GM19452 (cell line): ENCODE measurements at regions not wholly inside any gene's neighbourhood (a gene's known extent, or its start where the extent isn't known, plus 50 kb on each side); places are given as distances from the start of the nearest gene placed in this dataset.

ENCODE experiments used
- ATAC-seq: cut with Tn5 transposase; IDR thresholded peaks from one replicate; pipeline ENCODE4 v1.9.1; 2021; ENCODE audit not compliant: unreplicated experiment

DNA sequence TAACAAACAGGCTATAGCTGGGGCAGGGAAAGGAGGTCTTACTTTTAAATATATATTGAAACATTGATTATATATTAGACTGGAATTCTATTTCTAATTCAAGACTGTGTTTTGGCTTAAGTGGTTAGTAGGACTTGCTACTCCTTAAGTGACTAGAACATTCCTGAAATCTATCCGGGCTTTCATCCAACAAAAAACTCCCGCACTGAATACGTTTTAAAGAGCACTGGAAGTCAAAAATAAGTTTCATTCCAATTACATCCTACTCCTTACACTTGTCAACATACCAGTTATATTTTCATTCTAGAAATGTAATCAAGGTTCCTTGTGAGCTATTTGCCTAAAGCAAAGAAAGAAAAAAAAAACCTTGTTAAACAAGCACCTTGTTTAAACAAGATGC, 204.6 kb downstream of the SP3 start:
- ATAC-seq = no peak

- ATAC-seq = no peak
These were observed 203.5 kb downstream of the SP3 start for GRCh38 chr2:173761603-173762119.

DNA sequence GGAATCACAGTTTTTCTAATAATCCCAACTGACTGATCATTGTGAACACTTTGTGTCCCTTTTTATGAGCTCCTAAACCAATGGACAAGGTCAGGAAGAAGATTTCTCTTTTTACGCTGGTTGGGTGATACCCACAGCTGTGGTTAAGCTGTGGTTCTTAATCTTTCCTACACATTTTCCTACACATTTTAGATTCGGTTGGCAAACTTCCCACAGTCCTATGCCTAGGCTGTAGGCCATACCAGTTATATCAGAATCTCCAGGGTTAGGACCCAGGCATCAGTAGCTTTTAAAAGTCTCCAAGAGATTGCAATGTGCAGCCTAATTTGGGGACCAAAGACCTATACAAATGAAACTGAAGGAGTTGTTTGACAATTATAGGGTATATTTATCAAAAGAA, 203.0 kb downstream of the SP3 start:
- ATAC-seq = no peak

DNA sequence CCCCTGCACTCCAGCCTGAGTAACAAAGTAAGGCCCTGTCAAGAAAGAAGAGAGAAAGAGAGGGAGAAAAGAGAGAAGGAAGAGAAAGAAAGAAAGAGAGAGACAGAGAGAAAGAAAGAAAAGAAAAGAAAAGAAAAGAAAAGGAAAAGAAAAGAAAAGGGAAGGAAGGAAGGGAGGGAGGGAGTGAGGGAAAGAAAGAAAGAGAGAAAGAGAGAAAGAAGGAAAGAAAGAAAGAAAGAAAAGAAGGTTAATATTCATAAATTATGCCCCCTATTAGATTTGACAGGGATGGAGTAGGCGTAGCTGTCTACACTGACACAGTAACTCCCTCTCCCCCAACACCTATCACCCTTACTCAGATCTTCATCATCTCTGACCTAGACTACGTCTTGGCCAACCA, 202.3 kb downstream of the SP3 start:
- no peak for ATAC-seq

DNA sequence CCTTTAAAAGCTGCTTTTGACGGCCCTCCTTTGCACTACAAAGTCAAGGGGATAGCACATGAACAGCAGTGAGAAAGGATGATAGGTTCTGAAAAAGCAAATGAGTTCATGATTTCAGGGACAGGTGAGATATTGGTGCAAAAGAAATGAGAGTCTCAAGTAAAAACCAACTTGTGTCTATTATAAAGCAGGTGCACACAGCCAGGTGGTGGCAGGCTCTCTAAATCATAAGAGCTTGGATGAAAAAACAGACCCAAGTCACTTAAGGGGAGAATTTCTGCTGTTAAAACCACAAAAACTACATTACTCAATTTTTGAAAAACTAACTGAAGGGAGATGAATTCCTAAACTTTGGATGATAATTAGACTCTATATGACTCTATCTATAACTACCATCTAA, 201.5 kb downstream of the SP3 start:
- no peak for ATAC-seq

GRCh38 chr2:173764094-173764493, 201.1 kb downstream of the SP3 start:
- ATAC-seq = no peak

DNA sequence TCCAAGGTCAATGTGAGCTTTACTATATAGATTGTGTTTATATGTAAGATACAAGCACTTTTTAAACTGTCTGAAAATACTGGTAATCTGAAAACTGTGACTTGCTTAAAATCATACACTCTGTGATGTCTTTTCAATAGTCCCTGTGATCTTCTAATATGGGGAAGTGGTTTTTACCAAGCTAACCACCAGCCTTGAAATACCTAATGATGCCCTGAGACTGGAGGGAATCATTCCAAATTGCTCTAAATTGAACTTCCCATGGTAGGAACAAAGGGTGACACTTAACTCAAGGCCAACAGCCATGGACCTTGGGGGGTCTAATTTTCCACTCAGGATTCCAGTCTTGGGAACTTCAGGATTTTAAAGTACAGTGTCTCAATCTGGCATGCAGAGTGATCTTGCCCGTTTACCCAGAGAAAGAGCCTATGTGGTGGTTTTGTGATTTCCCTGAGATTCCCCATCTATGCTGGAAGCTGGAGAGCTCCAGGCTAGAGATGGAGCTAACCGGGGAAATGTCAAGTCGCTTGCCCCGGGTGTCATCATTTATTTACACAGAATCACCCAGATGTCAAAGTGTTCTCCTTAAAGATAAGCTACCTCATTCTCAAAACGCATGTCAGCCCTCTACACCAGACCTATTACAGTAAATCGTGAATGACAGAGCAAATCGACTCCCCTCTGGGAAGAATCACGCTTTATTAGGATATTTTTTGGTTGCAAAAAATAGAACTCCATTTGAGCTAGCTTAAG, 198.5 kb downstream of the SP3 start:
- no peak for ATAC-seq

GRCh38 chr2:173770947-173771678, 194.1 kb downstream of the SP3 start:
- ATAC-seq = no peak

- no peak for ATAC-seq
These were observed 193.0 kb downstream of the SP3 start for GRCh38 chr2:173772205-173772604.

- no peak for ATAC-seq
These were observed 192.1 kb downstream of the SP3 start for GRCh38 chr2:173773076-173773475.

GRCh38 chr2:173775440-173775839, 189.7 kb downstream of the SP3 start:
- ATAC-seq = no peak

DNA sequence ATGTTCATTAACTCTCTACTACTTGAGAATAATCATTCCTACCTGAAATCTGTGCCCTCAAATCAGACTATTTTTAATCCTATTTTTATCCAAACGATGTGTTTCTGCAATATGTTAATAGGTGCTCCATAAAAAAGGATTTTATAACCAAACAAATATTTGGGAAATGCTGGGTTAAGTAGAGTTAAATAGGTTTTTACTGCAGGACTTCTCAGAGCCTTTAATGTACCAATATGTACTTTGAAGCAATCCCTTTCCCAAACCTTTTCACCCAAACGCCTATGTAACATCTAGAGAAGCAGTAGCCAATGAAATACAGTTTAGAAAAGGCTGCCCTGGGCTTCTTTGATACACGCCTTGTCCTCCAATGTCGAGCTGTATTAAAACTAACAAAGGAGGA, 182.5 kb downstream of the SP3 start:
- no peak for ATAC-seq

GRCh38 chr2:173783382-173783781, 181.8 kb downstream of the SP3 start:
- no peak for ATAC-seq

DNA sequence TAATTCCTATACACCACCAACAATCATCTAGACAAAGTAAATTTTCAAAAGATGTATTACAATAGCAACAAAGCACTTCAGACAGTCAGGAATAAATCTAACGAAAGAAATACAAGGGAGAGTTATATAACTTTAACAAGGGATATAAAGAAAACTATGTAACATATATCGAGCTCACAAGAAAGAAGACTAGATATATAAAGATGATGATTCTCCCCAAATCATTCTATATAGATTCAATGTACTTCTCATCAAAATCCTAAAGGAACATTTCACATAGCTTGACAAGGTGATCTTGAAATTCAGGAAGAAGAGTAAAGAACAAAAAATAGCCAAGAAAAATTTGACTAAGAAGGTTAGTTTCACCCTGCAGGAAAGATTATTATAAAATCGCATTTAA, 179.4 kb downstream of the SP3 start:
- no peak for ATAC-seq

- no peak for ATAC-seq
These were observed 173.7 kb downstream of the SP3 start for GRCh38 chr2:173791502-173791901.

DNA sequence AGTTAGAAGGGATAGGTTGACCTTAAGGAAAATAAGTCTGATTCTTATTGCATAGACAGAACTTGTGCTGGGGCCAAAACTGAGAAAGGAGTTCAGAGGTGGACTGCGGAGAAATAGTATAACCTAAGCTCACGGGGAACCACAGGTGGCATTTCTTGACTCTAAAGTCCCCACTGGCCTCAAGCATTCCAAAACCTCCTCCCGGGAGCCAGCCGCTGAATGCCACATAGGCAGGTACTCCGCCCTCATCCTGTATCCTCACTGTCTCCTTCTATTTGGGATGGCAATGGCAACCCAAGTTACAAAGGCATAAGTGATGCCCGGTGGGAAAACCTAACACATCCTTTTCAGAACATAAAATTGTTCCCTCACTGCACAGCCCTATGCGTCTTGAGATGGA, 173.0 kb downstream of the SP3 start:
- ATAC-seq = no peak

DNA sequence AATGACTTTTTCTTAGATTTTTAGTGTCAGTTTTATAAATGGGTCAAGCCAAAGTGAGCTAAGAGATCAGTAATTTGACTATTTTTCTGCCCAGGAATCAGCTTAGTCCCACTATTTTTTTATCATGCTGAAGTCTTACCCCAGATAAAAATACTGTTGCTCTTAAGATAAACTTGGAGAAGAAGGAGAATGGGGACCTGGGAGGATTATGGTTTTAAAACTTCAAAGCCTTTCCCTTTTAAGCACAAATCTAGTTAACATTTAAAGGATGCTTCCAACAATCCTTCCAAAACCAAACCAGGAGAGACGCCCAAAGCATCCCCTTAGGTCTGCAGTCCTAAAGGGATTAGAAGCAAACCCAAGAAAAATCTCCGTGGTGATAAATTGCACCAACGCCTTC, 172.4 kb downstream of the SP3 start:
- ATAC-seq = no peak

- no peak for ATAC-seq
These were observed 171.2 kb downstream of the SP3 start for GRCh38 chr2:173793709-173794565.

GRCh38 chr2:173797586-173798263, 167.4 kb downstream of the SP3 start:
- no peak for ATAC-seq

- ATAC-seq = no peak
These were observed 162.7 kb downstream of the SP3 start for GRCh38 chr2:173802518-173802917.

- no peak for ATAC-seq
These were observed 161.7 kb downstream of the SP3 start for GRCh38 chr2:173803449-173803848.
